DMS79 treated with DMSO at 0.1 percent for 48 hours (cell line): ENCODE measurements at regions not wholly inside any gene's neighbourhood (a gene's known extent, or its start where the extent isn't known, plus 50 kb on each side); places are given as distances from the start of the nearest gene placed in this dataset.
A peak's percentile ranks its signal among the peaks of the same experiment; 100 is the strongest.

ENCODE experiments used
- DNase-seq: peaks from one replicate; lab custom pipeline; 2025; lab: John Stamatoyannopoulos, UW

DNA sequence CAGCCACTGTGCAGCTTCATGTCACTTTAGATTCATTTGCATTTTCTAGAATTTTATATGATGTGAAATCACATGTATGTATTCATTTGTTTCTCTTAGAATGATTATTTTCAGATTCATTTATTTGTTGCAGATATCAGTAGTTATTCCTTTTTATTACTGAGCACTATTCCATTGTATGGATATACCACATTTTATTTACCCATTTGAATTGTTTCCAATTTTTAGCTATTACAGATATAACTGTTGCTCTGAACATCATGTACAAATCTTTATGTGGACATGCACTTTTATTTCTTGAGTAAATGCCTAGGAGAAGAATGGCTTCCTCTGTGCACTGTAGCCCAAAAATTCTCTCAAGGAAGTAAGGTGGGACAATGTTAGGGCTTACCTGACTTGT, 767.8 kb upstream of the FANCL start:
- no peak for DNase-seq

DNA sequence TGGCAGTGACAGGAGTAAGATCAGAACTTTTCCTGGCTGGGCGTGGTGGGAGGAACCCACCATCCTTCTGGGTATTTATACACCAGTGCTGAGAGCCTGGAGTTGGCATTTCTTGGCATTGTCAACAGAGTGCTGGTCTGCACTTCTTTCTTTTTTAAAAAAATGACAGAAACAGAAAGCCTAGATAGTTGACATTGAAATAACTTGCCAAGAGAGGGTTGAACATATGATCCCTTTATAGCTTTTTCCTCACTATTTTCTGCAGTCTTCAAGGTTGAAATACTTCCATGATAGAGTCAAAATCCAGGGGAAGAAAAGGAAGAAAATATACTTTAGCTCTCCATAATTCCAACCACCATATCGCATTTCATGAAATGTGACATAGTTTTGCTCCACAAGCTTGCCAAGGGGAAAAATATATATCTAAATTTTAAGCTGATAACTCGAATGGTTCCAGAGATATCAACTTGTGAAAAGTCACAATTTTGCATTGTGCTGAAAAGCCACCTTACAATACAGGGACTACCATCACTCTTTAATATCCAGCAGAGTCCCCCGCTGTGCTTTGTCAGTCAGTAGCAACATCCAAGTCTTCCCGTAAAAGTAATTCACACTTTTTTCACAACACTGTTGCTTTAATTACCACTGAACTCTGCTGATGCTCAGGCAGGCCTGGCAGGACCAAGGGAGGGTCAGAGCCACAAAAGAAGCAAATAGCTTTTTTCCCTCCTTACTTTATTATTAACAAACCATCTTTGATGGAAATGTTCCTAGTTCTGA, 764.9 kb upstream of the FANCL start:
- DNase-seq = no peak

DNA sequence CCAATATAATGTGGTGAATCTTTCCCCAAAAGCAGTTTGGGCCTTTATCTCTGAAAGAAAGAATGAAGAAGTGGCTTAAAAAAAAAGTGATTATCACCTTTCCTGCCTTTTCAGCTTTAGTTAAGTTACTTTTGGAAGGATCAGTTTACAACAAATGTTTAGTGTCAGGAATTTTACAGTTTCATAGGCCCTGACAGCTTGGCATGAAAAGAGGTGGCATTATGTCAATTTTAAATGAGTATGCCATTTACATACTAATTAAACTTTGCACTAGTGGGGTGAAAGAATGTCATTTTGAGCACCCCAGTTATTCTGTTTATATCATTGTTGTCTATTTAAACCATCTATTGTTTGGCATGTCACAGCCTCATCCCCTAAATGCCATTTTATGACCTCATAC, 763.5 kb upstream of the FANCL start:
- no peak for DNase-seq

DNA sequence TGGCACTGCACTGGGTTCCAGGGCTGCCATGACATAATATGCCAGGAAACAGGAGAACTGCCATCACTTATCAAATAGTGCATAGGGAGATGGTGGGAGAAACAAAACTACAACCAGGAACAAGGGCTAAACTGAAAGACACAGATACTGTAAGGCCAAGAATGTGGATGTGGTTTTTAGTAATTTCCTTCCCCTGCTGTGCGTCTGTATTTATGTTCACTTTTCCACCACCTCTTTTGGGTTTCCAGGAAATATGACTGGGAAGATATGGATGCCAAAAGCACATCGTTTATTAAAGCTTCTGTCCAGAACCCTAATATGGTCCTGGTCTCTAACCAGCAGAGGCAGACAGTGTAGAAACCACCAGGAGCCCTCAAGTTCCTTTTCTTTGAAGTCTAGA, 759.7 kb upstream of the FANCL start:
- DNase-seq = no peak

DNA sequence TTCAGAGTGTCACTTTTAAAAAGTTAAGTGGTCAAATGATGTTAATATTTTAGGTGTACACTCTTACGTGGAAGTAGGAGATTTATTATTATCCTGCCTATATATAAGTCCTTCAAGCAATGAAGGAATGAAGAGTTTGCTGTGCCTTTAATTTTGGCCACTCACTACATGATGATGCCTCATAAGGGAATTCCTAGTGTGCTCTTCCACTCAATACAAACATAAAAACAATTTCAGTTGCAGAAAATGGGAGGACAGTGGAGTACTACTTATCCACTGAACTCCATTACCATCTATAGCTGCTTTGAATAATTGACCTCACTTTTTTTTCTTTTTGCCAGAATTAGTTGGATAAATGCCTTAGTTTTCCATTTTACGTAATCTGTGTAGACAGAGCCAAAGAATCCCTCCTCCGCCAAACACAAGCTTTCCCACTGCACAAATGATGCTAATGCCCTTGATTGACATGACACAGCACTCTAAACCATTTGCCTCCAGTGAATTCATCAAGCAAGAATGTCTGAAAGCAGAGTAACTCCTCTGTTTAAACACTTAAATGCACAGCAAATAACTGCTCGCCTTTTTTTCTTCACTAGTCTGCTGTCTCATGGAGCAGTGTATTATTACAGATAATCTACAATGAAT, 751.1 kb upstream of the FANCL start:
- DNase-seq = no peak

DNA sequence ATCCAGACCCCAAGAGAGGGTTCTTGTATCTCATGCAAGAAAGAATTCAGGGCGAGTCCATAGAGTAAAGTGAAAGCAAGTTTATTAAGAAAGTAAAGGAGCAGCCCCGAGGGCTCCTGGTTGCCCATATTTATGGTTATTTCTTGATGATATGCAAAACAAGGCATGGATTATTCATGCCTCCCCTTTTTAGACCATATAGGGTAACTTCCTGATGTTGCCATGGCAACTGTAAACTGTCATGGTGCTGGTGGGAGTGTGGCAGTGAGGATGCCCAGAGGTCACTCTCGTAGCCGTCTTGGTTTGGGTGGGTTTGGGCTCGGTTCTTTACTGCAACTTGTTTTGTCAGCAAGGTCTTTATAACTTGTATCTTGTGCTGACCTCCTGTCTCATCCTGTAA, 750.2 kb upstream of the FANCL start:
- no peak for DNase-seq

DNA sequence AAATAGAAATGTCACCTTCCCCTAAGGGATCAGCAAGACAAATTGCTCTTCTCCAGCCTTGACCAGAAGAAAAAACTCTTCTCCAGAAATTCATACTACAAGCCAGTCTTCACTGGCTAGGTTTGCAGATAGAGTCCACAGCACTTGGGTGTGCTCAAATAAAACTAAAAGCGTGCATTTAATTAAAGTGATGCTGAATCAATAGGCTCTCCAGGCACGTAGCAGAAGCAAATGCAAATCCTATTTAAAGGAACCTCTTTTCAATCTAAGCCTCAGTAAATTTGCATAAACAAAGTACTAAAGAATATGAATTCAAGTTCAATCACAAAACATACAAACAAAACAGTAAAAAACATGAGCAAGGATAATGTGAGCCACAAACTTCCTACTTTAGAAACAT, 744.4 kb upstream of the FANCL start:
- DNase-seq = no peak

DNA sequence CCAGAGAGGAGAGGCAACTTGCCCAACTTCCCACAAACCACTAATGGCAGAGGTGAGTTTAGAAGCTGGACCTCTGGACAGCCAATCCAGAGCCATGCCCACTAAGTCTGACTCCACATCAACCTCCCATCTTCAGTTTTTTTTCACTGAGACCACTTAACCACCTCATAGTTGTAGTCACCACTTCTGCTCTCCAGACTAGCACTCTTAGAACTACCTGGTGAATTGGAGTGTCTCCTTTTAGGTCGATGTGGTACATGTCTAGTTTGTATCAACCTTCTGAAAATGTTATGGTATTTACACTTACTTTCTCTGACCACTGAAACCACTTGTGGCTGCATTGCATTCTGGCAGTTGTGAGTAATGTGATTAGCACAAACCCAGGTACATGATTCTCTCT, 743.6 kb upstream of the FANCL start:
- DNase-seq = peak; percentile 3

DNA sequence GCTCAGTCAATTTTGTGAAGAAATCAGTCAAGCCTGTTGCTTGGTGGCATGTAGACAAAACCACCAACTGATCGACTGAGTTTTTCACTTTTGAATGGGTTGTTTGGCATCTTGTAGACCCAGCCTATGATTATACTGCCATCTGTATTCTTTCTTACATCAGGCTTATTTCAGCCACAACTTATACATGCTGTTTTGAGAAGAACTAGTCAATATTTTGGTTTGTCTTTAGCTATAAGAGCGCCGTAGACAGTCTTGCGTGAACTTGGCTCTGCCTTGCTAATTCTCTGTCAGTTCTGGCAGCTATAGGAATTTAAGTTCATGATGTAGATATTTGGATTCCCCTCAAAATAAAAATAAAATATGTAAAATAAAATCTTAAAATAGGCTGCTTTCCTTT, 742.0 kb upstream of the FANCL start:
- DNase-seq = no peak

DNA sequence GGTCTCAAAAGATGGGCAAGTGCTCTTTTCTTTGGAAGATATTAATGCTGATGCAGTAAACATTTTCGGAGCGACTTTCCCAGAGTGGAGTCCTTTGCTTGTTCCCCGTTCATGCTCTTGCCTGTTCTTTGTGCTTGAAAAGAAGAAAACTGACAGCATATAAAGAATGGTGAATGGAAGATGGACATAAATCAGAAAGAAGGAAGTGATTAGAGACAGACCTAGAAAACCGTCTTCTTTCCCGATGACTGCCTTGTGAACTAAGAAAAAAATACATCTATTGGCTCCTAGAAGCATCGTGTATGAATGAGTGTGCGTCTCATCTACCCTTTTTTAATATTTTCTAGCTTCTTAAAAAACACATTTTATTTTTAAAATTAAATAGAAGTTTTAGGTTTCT, 740.1 kb upstream of the FANCL start:
- DNase-seq = no peak

DNA sequence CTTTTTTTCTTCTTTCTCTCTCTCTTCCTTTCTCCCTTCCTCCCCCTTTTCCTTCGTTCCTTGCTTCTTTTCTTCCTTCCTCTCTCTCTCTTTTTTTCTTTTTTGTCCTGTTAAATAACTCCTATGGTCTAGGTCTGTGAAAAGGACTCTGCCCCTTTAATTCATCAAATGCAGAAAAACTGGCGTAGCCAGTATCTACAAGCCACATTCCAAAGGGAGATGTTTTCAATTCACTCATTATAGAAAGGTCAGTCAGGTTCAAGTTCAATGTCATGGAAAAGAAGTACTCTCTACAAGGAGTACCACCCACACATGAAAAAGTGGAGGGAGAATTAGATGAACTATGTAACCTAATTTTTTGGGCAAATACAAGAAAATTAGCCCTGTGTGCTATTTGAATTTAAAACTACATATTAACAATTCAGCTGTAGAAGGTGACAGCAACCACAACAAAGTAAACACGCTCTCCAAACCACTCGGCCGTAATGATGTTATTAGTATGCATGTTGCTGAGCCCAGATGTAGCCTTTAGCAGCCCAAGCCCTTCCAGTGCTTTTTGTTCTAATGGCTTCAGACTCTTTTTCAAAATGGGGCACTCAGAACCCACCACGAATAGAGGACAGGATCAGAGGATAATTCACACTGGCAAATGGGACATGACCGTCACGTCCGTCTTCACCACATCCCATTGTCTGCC, 735.4 kb upstream of the FANCL start:
- DNase-seq = no peak

DNA sequence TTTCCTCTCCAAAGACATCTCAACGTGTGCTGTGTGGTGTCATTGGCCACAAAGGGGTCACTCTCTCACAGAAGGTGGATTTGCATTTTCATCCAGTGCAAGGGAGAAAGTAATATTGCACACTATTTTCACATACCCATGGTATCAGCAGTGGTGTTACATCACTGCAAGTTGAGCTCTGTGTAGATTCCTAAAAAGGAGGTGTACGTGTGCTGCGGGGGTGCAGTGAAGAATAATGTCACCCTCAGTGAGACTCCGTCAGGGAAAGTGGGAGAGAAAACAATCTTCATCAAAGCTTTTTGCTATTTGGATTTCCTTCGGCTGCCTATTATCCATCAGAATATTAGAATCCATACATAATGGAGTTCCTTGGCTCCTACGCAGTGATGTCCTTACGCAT, 733.8 kb upstream of the FANCL start:
- DNase-seq = no peak

DNA sequence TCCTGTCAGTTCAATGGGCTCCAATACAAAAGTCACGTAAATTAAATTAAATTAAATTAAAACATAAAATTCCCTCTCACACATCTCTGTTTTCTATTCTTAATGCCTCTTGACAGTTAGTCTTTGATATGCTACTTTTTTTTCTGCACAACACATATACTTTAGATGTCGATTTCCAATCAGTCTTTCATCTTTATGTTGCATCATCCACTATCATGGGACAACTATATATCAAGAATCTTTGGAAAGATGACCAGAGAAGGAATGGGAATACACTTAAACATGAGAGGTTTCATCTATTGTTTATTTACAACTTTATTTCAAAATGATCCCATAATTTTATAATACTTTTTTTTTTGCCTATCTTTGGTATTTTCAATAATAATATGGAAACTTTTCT, 733.3 kb upstream of the FANCL start:
- no peak for DNase-seq

DNA sequence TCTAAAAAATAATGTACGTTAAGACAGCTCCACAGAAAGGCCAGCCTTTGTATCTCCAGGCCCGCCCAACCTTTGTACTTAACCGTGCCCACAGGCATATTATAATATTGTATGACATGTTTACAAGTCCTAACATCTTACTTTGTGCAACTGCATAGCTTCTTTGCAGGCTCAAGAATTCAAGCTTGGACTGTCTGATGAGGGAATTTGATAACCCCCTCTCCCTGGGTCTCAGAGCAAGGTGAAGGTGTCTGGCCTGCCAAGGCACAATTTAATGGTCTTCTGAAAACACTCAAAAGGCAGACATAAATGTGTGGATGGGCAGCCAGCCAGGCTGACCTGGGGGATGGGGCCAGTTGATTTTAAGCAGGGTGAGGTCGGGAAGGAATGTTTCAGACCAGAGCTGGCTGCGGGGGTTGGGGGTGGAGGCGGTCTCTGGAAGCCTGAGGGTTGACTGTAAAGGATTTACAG, 732.7 kb upstream of the FANCL start:
- peak; percentile 62 for DNase-seq

DNA sequence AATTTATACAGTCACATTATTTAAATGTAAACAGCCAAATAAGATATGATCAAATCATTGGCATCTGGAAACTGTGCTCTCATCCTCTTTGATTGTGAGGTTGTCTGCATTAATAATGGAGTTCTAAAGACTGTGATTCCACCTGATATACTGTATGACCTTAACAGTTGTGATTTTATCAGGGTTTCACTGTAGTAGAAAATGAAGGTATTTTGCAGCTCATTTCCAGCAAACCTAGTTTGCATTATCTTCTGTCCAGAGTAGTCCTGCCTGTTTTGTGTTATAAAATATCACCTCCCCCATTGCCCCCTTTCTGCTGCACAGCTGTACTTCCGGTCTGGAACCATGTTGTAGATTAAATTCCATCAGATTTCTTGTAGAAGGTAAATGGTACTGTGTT, 731.6 kb upstream of the FANCL start:
- DNase-seq = no peak

DNA sequence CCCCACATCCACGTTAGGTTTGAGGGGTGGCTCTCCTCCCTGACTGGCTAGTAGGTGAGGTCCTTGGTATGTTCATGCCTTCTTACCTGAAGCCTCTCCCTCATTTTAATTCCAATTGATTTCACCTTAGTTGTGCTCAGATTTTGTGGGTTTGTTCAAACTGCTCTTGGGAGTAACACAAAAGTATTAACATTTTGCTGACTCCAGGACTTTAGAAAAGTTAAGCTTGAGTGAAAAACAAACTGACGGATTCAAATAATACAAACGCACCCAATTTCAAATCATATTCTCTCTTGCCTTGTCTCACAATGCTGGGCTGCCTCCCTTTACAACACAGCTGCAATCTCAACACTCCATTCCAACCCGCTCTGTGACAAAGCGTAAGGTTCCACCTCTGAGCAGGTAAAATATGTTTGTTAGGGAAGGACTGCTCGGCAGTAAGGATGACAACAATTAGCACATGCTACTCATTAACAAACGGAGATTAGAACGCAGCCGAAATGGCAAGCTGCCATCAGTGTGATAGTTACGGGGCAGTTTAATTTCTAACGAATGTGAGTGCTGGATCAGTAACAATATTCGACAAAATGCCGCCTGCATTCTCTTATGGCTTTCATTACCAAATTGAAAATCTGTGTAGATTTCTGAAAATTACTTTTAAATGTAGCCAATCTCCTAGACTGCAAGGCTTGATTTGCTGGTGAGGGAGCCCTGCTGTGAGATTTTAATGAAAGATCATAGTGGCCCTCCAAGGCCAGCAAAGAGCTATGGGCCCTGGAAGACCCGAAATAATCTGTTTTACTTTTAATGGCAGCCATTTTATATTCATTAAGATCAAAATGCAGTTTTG, 730.6 kb upstream of the FANCL start:
- DNase-seq = no peak

DNA sequence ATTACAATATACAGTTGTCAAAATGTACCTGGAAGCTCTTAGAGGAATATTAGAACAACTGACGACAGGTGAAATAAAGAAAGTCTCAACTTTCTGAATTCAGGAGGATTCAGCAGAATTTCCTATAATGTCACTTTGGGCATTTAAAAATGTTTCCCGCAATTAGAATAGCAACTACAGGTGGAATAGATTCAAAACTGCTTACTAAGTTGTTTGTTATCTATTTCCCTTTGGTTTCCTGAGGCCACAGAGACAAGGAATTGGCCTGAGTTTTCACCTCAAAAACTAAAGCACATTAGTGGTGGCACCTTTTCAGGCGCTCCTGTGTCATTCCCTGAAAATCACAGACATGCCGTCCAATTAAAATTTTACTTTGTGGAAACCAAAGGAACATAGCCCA, 729.2 kb upstream of the FANCL start:
- DNase-seq = no peak

DNA sequence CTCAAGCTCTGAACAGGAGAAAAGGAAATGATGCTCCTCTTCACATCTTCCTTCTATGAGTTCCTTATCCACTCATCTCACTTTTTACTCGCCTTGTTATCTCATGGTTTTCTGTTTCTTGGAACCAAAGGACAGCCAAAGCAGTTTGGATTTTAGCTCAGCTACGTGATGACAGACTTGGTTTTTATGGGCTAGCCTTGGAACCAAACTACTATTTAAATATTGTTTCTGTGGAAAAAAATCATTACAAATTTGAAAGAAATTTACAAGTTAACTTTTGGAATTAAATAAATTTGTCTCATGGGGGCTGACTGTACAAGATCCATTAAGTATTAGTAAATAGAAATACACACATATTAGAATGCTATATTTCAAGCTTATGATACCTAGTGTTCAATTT, 727.8 kb upstream of the FANCL start:
- no peak for DNase-seq

DNA sequence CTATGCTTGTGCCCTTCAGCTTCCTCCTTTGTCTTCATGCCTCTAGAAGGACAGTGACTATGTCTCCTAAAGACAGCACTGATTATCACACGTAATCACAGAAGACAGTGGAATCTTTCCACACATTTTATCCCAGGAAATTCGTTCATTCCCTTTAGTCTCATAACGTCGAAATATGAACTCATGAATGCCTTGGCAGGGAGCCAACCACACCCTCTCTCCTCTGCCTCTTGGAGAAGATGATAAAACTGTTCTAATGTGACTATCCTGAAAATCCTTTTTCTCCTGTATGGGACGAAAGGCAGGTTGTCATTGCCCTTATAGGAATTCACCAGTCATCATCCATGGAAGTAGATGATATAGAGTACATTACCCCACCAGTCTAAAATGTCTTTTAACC, 726.6 kb upstream of the FANCL start:
- peak; percentile 5 for DNase-seq

DNA sequence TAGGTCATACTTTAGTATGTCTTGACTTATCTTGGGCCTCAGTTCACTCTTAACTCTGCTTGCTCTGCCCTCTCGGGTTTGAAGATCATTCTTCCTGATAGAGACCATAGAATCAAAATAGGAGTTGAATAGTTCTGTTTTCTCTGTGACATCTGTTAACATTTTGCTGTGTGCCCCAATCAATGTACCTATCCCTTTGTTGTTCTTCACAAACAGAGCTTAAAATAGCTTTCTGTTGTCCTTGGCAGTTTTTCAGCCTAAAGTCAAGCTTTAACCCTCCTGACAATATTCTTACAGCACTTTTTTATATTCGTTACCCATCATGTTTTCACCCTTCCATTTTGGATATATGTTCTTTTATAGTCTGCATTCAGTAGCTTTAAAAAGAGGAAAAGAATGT, 724.5 kb upstream of the FANCL start:
- DNase-seq = no peak

DNA sequence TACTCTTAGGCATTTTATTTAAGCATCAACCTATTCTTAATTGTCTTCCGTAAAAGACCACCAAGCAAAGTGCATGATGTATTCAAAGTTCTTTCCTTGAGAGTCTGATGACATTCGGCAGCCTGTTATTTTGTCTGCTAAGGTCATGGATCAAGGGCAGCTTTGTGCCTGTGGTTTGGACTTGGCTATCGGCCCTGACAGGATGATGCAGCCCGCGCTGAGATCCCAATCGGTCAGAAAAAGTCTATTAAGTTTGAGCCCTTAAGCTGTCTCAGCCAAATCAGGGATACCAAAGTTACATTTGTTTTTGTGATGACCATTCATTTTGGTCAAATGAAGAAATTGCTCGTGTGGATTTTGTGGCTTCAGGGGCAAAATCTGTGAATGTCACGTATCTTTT, 718.9 kb upstream of the FANCL start:
- DNase-seq = no peak

DNA sequence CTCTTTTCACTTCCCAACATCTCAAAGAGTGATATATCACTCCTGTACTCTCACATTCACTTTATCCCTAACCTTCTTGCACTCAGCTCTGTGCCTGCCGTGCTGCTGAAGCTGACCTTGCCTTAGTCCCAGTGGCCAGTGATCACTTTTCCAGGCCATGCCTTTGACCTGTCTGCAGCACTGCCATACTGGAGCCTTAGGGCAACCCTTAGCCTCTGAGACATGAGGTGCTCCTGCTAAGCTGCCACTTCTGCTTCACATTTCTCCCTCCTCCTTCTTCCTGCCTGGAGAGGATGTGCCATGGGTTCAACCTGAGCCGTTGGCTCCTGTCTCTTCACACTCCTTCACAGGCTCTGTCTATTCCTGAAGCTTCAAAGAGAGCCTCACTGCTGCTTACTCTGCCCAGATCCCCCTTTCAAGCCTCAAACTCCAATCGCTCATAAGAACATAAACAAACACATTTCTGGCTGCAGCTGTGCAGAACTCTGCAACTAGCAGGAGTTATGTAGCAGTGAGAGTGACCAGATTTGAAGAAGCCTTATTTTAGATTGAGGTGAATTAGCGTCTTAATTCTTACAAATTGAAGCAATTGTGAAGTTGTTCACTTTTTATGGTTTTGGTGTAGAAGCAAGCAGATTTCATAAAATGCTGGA, 716.2 kb upstream of the FANCL start:
- DNase-seq = no peak
